Cardiac muscle cell (in vitro differentiated cells and primary cell): ENCODE measurements at regions not wholly inside any gene's neighbourhood (a gene's known extent, or its start where the extent isn't known, plus 50 kb on each side); places are given as distances from the start of the nearest gene placed in this dataset.

ENCODE experiments used
- DNase-seq, 2 donors: peaks; one replicate each; pipeline versions ENCODE4 v3.0.0 to v3.0.0-alpha.2; 2010 to 2017; ENCODE audit warnings: low read depth in 1 of 2, low spot score in 1 of 2
- H3K27ac ChIP-seq: fragments of 200-600 bp; sonication (generic); 2 replicates; pipeline ENCODE4 v1.5.1; 2016
- H3K27me3 ChIP-seq: fragments of 200-600 bp; sonication (generic); 2 replicates; pipeline ENCODE4 v1.6.0; 2016; ENCODE audit warnings: control low read depth
- H3K36me3 ChIP-seq: fragments of 200-600 bp; sonication (generic); 2 replicates; pipeline ENCODE4 v1.5.1; 2016; ENCODE audit warnings: control low read depth
- H3K4me1 ChIP-seq: fragments of 200-600 bp; sonication (generic); 2 replicates; pipeline ENCODE4 v1.8.1; 2017; ENCODE audit warnings: low read depth, mild to moderate bottlenecking, mixed run types
- H3K4me3 ChIP-seq: fragments of 200-600 bp; sonication (generic); 2 replicates; pipeline ENCODE4 v1.5.1; 2016; ENCODE audit warnings: mild to moderate bottlenecking
- H3K9me3 ChIP-seq: fragments of 200-600 bp; sonication (generic); 2 replicates; pipeline ENCODE4 v1.5.1; 2017; ENCODE audit warnings: low read depth, mild to moderate bottlenecking, control low read depth
- CTCF ChIP-seq: IDR thresholded peaks from 2 replicates; pipeline ENCODE4 v1.5.1; 2012; ENCODE audit warnings: low read depth, mild to moderate bottlenecking, low read length

GRCh38 chr12:23169696-23170013, 544.7 kb downstream of the ETNK1 start:
- Histone ChIP-seq H3K9me3 (no peaks in the 10 kb centered on the region), H3K27ac (no peak overlapping the region), H3K4me3 (no peak overlapping the region), H3K4me1 (no peaks in the 10 kb centered on the region), H3K27me3 (no peaks in the 10 kb centered on the region), H3K36me3 (no peaks in the 10 kb centered on the region)
- TF ChIP-seq CTCF, result no peak
- DNase-seq, result no peak

GRCh38 chr12:23174917-23175316, 549.9 kb downstream of the ETNK1 start:
- no peak for DNase-seq
- no peaks in the 10 kb centered on the region for H3K9me3 ChIP-seq
- no peaks in the 10 kb centered on the region for H3K36me3 ChIP-seq
- H3K27me3 ChIP-seq, result no peaks in the 10 kb centered on the region
- no peak overlapping the region for H3K27ac ChIP-seq
- TF ChIP-seq CTCF, result no peak
- no peaks in the 10 kb centered on the region for H3K4me1 ChIP-seq
- H3K4me3 ChIP-seq, result no peak overlapping the region

- Histone ChIP-seq H3K36me3 (no peaks in the 10 kb centered on the region), H3K27me3 (no peaks in the 10 kb centered on the region), H3K4me1 (no peaks in the 10 kb centered on the region), H3K27ac (no peak overlapping the region), H3K9me3 (no peaks in the 10 kb centered on the region), H3K4me3 (no peak overlapping the region)
- no peak for TF ChIP-seq CTCF
- DNase-seq, result no peak
Observed at GRCh38 chr12:23185346-23185745, 560.4 kb downstream of the ETNK1 start.

- Histone ChIP-seq H3K4me1 (no peaks in the 10 kb centered on the region), H3K36me3 (no peaks in the 10 kb centered on the region), H3K27me3 (no peaks in the 10 kb centered on the region), H3K4me3 (no peak overlapping the region), H3K9me3 (no peaks in the 10 kb centered on the region), H3K27ac (no peak overlapping the region)
- TF ChIP-seq CTCF, result no peak
- DNase-seq, result no peak
Observed at GRCh38 chr12:23186950-23187349, 562.0 kb downstream of the ETNK1 start.

GRCh38 chr12:23193552-23193951, 568.6 kb downstream of the ETNK1 start:
- Histone ChIP-seq H3K36me3 (no peaks in the 10 kb centered on the region), H3K9me3 (no peaks in the 10 kb centered on the region), H3K4me1 (no peaks in the 10 kb centered on the region), H3K27ac (no peak overlapping the region), H3K4me3 (no peak overlapping the region), H3K27me3 (no peaks in the 10 kb centered on the region)
- no peak for DNase-seq
- TF ChIP-seq CTCF, result no peak

GRCh38 chr12:23197266-23197665, 572.3 kb downstream of the ETNK1 start:
- no peak for TF ChIP-seq CTCF

More at GRCh38 chr12:23197266-23197665, 572.3 kb downstream of the ETNK1 start:
- H3K27ac ChIP-seq, result no peak overlapping the region
- H3K9me3 ChIP-seq, result no peaks in the 10 kb centered on the region
- no peaks in the 10 kb centered on the region for H3K4me1 ChIP-seq
- H3K36me3 ChIP-seq, result no peaks in the 10 kb centered on the region
- no peak overlapping the region for H3K4me3 ChIP-seq
- no peaks in the 10 kb centered on the region for H3K27me3 ChIP-seq
- no peak for DNase-seq
